HCT116 (cell line): ENCODE measurements at regions not wholly inside any gene's neighbourhood (a gene's known extent, or its start where the extent isn't known, plus 50 kb on each side); places are given as distances from the start of the nearest gene placed in this dataset.

Source experiments
- ATAC-seq: fragments of 200-7000 bp; cut with Tn5 transposase; 2 replicates; pipeline ENCODE4 v1.9.1; 2020; ENCODE audit warnings: mild to moderate bottlenecking, moderate library complexity
- BruUV-seq: library from RNA; stranded (reverse); fragments of 400-500 nt; replicated peaks from 2 replicates; lab custom pipeline; 2021; lab: Mats Ljungman, UMichigan
- CTCF ChIA-PET: fragments of 300-600 bp; sonication (Branson Sonifier 250); formaldehyde crosslinking; loops from one replicate; lab custom pipeline; 2021; ENCODE audit warnings: antibody characterized with exemption; lab: Charles Lee
- POLR2A ChIA-PET: fragments of 300-600, 350-600 bp; sonication (Branson Sonifier 250); formaldehyde crosslinking; loops from one replicate; lab custom pipeline; 2021; ENCODE audit warnings: antibody characterized with exemption; lab: Charles Lee
- RAD21 ChIA-PET, 2 experiments: fragments of 300-600 bp; sonication (Branson Sonifier 250); formaldehyde crosslinking; loops; one replicate each; lab custom pipeline; 2023; ENCODE audit warnings: low total read pairs in 2 of 2; ENCODE audit not compliant: uncharacterized antibody in 2 of 2, unreplicated experiment in 2 of 2, low non-redundant PET in 1 of 2; lab: Charles Lee
- DNase-seq: peaks from one replicate; pipeline ENCODE4 v3.0.0-alpha.2; 2010; ENCODE audit warnings: low read depth, low spot score
- H2AFZ ChIP-seq: fragments of 200-600 bp; shearing (Covaris generic), sonication (generic); 2 replicates; pipeline ENCODE4 v1.6.1; 2017; ENCODE audit warnings: low read depth, mixed run types, mixed read lengths, antibody characterized with exemption, low read length; ENCODE audit not compliant: poor library complexity, severe bottlenecking
- H3K27ac ChIP-seq: 2 replicates; pipeline ENCODE4 v1.5.1; 2012; ENCODE audit warnings: low read depth, low read length
- H3K27me3 ChIP-seq: fragments of 200-600 bp; sonication (generic); 2 replicates; pipeline ENCODE4 v1.6.1; 2016; ENCODE audit warnings: mixed run types, low read length, mixed read lengths; ENCODE audit not compliant: insufficient read depth
- H3K36me3 ChIP-seq, 2 experiments: fragments of 200-500 bp in 1 of 2; fragments of 200-600 bp in 1 of 2; sonication (Bioruptor generic) in 1 of 2; sonication (generic) in 1 of 2; 2 replicates each; pipeline versions ENCODE4 v1.5.1 to v1.6.1; 2014 to 2016; ENCODE audit warnings: low read length in 2 of 2, inconsistent platforms in 1 of 2, mixed read lengths in 1 of 2, mixed run types in 1 of 2; ENCODE audit not compliant: insufficient read depth in 2 of 2, control insufficient read depth in 1 of 2
- H3K4me1 ChIP-seq, 2 experiments: fragments of 200-600 bp in 1 of 2; sonication (generic) in 1 of 2; 2 replicates each; pipeline versions ENCODE4 v1.5.1 to v1.6.1; 2012 to 2017; ENCODE audit warnings: low read length in 2 of 2, inconsistent platforms in 1 of 2, mild to moderate bottlenecking in 1 of 2, mixed read lengths in 1 of 2, mixed run types in 1 of 2, moderate library complexity in 1 of 2; ENCODE audit not compliant: insufficient read depth in 2 of 2, control insufficient read depth in 1 of 2
- H3K4me2 ChIP-seq: fragments of 200-600 bp; sonication (generic); 2 replicates; pipeline ENCODE4 v1.6.1; 2017; ENCODE audit warnings: mixed run types, low read length, mixed read lengths
- H3K4me3 ChIP-seq, 2 experiments: fragments of 200-600 bp in 1 of 2; sonication (generic) in 1 of 2; replicated peaks in 1 of 2; 2 replicates each; pipeline ENCODE4 v1.5.1; 2011 to 2016; ENCODE audit warnings: low read length in 2 of 2, control low read depth in 1 of 2, low read depth in 1 of 2, mild to moderate bottlenecking in 1 of 2, mixed read lengths in 1 of 2, mixed run types in 1 of 2
- H3K79me2 ChIP-seq: fragments of 200-600 bp; sonication (generic); 2 replicates; pipeline ENCODE4 v1.6.1; 2017; ENCODE audit warnings: mild to moderate bottlenecking, mixed run types, low read length, moderate library complexity, mixed read lengths; ENCODE audit not compliant: insufficient read depth
- H3K9ac ChIP-seq: fragments of 200-600 bp; sonication (generic); 2 replicates; pipeline ENCODE4 v1.6.1; 2016; ENCODE audit warnings: low read length, mixed read lengths
- H3K9me2 ChIP-seq: fragments of 200-600 bp; sonication (generic), shearing (Covaris generic); 2 replicates; pipeline ENCODE4 v1.6.1; 2017; ENCODE audit warnings: mixed run types, mild to moderate bottlenecking, moderate library complexity; ENCODE audit not compliant: insufficient read depth
- H3K9me3 ChIP-seq, 2 experiments: fragments of 200-500 bp in 1 of 2; fragments of 200-600 bp in 1 of 2; sonication (Bioruptor generic) in 1 of 2; sonication (generic) in 1 of 2; 2 replicates each; pipeline ENCODE4 v1.6.1; 2014 to 2017; ENCODE audit warnings: low read length in 2 of 2, mixed read lengths in 2 of 2, inconsistent platforms in 1 of 2, low read depth in 1 of 2, mild to moderate bottlenecking in 1 of 2, mixed run types in 1 of 2, moderate library complexity in 1 of 2; ENCODE audit not compliant: control insufficient read depth in 1 of 2, insufficient read depth in 1 of 2
- H4K20me1 ChIP-seq: fragments of 200-600 bp; sonication (generic), shearing (Covaris generic); 2 replicates; pipeline ENCODE4 v1.6.1; 2017; ENCODE audit warnings: mixed run types, mild to moderate bottlenecking, moderate library complexity; ENCODE audit not compliant: insufficient read depth
- CBX3 ChIP-seq: IDR thresholded peaks from 2 replicates; pipeline ENCODE4 v1.6.1; 2012; ENCODE audit warnings: low read depth
- ELF1 ChIP-seq: IDR thresholded peaks from 2 replicates; pipeline ENCODE4 v1.6.1; 2012; ENCODE audit warnings: low read depth, borderline replicate concordance
- FOSL1 ChIP-seq: IDR thresholded peaks from 2 replicates; pipeline ENCODE4 v1.6.1; 2012; ENCODE audit warnings: low read depth
- JUND ChIP-seq: IDR thresholded peaks from 2 replicates; pipeline ENCODE4 v1.6.1; 2012
- RAD21 ChIP-seq: IDR thresholded peaks from 2 replicates; pipeline ENCODE4 v1.6.1; 2012; ENCODE audit warnings: low read depth, mild to moderate bottlenecking
- SRF ChIP-seq: IDR thresholded peaks from 2 replicates; pipeline ENCODE4 v1.6.1; 2012; ENCODE audit warnings: low read depth
- YY1 ChIP-seq: IDR thresholded peaks from 2 replicates; pipeline ENCODE4 v1.6.1; 2011; ENCODE audit warnings: low read length, low read depth, moderate library complexity, mild to moderate bottlenecking; ENCODE audit not compliant: insufficient replicate concordance; ENCODE audit errors: extremely low read depth
- intact Hi-C: fragments of 100-400 bp; cut with micrococcal nuclease; formaldehyde crosslinking; loops from 2 replicates; pipeline ENCODE4 v1.10.0; 2022
- TF ChIP-seq, protein P1 (sequence below): IDR thresholded peaks from 2 replicates; pipeline ENCODE4 v1.6.1; 2012
- TF ChIP-seq, protein P2 (sequence below), 3 experiments: fragments of 200-600 bp in 1 of 3; sonication (generic) in 1 of 3; IDR thresholded peaks in 2 of 3; conservative IDR thresholded peaks in 1 of 3; 2 replicates each; pipeline ENCODE4 v1.5.1; 2012 to 2017; ENCODE audit warnings: low read depth in 2 of 3, low read length in 2 of 3, antibody characterized with exemption in 1 of 3, borderline replicate concordance in 1 of 3, control low read depth in 1 of 3, mild to moderate bottlenecking in 1 of 3, mixed read lengths in 1 of 3, mixed run types in 1 of 3, moderate library complexity in 1 of 3; ENCODE audit not compliant: insufficient read depth in 1 of 3

DNA sequence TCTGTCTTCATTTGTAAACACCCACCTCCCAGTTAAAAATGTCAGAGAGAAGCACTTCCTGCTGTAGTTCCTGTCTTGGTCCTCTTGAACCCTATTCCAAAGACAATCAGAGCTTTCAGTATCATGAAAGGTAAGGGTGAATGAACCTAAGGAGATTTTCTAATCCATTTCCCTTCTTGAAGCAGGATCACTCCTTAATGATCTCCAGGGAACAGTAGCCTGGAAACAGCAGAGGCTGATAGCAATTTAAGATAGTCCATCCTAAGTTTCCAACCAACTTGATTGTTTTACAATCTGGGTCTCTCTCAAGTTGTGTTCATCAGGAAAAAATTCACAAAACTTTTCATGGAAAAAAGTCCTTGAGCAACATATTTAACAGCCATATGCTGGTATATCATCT is 273.6 kb downstream of the NEBL start:
- H3K27ac ChIP-seq, result no peak overlapping the region
- H2AFZ ChIP-seq, result no peak overlapping the region
- ChIA-PET CTCF (no interaction called here), POLR2A (no interaction called here), RAD21 (no interaction called here)
- no peaks in the 10 kb centered on the region for H3K36me3 ChIP-seq
- H3K79me2 ChIP-seq, result no peaks in the 10 kb centered on the region
- ATAC-seq (no peak), DNase-seq (no peak)
- intact Hi-C loops, result no loop called here
- no TSS peak for BruUV-seq
- H3K9ac ChIP-seq, result no peak overlapping the region
- TF ChIP-seq YY1, result no peak
- TF ChIP-seq JUND, result no peak
- no peak for TF ChIP-seq ELF1
- TF ChIP-seq, protein P1, sequence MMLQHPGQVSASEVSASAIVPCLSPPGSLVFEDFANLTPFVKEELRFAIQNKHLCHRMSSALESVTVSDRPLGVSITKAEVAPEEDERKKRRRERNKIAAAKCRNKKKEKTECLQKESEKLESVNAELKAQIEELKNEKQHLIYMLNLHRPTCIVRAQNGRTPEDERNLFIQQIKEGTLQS, result no peak
- no peak for TF ChIP-seq FOSL1
- no peak for TF ChIP-seq CBX3
- TF ChIP-seq RAD21, result no peak
- TF ChIP-seq, protein P2, sequence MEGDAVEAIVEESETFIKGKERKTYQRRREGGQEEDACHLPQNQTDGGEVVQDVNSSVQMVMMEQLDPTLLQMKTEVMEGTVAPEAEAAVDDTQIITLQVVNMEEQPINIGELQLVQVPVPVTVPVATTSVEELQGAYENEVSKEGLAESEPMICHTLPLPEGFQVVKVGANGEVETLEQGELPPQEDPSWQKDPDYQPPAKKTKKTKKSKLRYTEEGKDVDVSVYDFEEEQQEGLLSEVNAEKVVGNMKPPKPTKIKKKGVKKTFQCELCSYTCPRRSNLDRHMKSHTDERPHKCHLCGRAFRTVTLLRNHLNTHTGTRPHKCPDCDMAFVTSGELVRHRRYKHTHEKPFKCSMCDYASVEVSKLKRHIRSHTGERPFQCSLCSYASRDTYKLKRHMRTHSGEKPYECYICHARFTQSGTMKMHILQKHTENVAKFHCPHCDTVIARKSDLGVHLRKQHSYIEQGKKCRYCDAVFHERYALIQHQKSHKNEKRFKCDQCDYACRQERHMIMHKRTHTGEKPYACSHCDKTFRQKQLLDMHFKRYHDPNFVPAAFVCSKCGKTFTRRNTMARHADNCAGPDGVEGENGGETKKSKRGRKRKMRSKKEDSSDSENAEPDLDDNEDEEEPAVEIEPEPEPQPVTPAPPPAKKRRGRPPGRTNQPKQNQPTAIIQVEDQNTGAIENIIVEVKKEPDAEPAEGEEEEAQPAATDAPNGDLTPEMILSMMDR (IDR thresholded peaks at IDR 0.05 in 2 of 3, conservative IDR thresholded peaks at IDR 0.05 in 1 of 3; ENCODE audit: borderline replicate concordance in 1 of 3, insufficient read depth in 1 of 3, low read depth in 2 of 3, low read length in 2 of 3), result no peak
- no peak for TF ChIP-seq SRF
- no peaks in the 10 kb centered on the region for H4K20me1 ChIP-seq
- peaks cover 0 to 3% of the 10 kb centered on the region in 2 experiments; a peak in 1 of 4 replicates for H3K9me3 ChIP-seq
- H3K27me3 ChIP-seq, result no peaks in the 10 kb centered on the region
- H3K9me2 ChIP-seq, result no peaks in the 10 kb centered on the region
- no peak overlapping the region for H3K4me3 ChIP-seq
- no peak overlapping the region for H3K4me2 ChIP-seq
- H3K4me1 ChIP-seq, result no peaks in the 10 kb centered on the region
